ENCODE measurements at regions not wholly inside any gene's neighbourhood (a gene's known extent, or its start where the extent isn't known, plus 50 kb on each side); places are given as distances from the start of the nearest gene placed in this dataset.
A peak's percentile ranks its signal among the peaks of the same experiment; 100 is the strongest.
"Not testable (repeated sequence)": the region's sequence is repeated elsewhere in the genome, so short reads cannot be mapped to it uniquely, and the experiment has no call there.

- DNase-seq (ENCODE audit: low spot score) = not testable (repeated sequence)
Observed at GRCh38 chr1:218935408-218935807, 238.3 kb upstream of the LYPLAL1 start.

GRCh38 chr1:218938259-218938658 is 235.4 kb upstream of the LYPLAL1 start:
- DNase-seq (ENCODE audit: low spot score) = no peak

- no peak for DNase-seq (ENCODE audit: low spot score)
Observed at GRCh38 chr1:218939095-218939494, 234.6 kb upstream of the LYPLAL1 start.

- DNase-seq (ENCODE audit: low spot score) = no peak
Observed at GRCh38 chr1:218942431-218942830, 231.2 kb upstream of the LYPLAL1 start.

- DNase-seq (ENCODE audit: low spot score) = no peak
Observed at GRCh38 chr1:218943371-218943770, 230.3 kb upstream of the LYPLAL1 start.

GRCh38 chr1:218945050-218945449 is 228.6 kb upstream of the LYPLAL1 start:
- no peak for DNase-seq (ENCODE audit: low spot score)

- no peak for DNase-seq (ENCODE audit: low spot score)
Observed at GRCh38 chr1:218946147-218946546, 227.5 kb upstream of the LYPLAL1 start.

- DNase-seq (ENCODE audit: low spot score) = no peak
Observed at GRCh38 chr1:218948446-218948845, 225.2 kb upstream of the LYPLAL1 start.

GRCh38 chr1:218953386-218953785 is 220.3 kb upstream of the LYPLAL1 start:
- no peak for DNase-seq (ENCODE audit: low spot score)

- peak; percentile 71 for DNase-seq (ENCODE audit: low spot score)
Observed at GRCh38 chr1:218957971-218958370, 215.7 kb upstream of the LYPLAL1 start.

GRCh38 chr1:218959784-218960183 is 213.9 kb upstream of the LYPLAL1 start:
- DNase-seq (ENCODE audit: low spot score) = no peak

GRCh38 chr1:218964471-218965185 is 209.1 kb upstream of the LYPLAL1 start:
- no peak for DNase-seq (ENCODE audit: low spot score)

- no peak for DNase-seq (ENCODE audit: low spot score)
Observed at GRCh38 chr1:218965821-218966220, 207.9 kb upstream of the LYPLAL1 start.

GRCh38 chr1:218967254-218967653 is 206.4 kb upstream of the LYPLAL1 start:
- no peak for DNase-seq (ENCODE audit: low spot score)

GRCh38 chr1:218967836-218968235 is 205.8 kb upstream of the LYPLAL1 start:
- DNase-seq (ENCODE audit: low spot score) = no peak

GRCh38 chr1:218969006-218969405 is 204.7 kb upstream of the LYPLAL1 start:
- no peak for DNase-seq (ENCODE audit: low spot score)

GRCh38 chr1:218970397-218970990 is 203.2 kb upstream of the LYPLAL1 start:
- DNase-seq (ENCODE audit: low spot score) = peak; percentile 37

GRCh38 chr1:218971156-218971555 is 202.5 kb upstream of the LYPLAL1 start:
- DNase-seq (ENCODE audit: low spot score) = no peak

GRCh38 chr1:218980881-218981280 is 192.8 kb upstream of the LYPLAL1 start:
- no peak for DNase-seq (ENCODE audit: low spot score)

GRCh38 chr1:218982482-218982881 is 191.2 kb upstream of the LYPLAL1 start:
- DNase-seq (ENCODE audit: low spot score) = no peak

- no peak for DNase-seq (ENCODE audit: low spot score)
Observed at GRCh38 chr1:218983433-218983832, 190.2 kb upstream of the LYPLAL1 start.

- no peak for DNase-seq (ENCODE audit: low spot score)
Observed at GRCh38 chr1:218983848-218984247, 189.8 kb upstream of the LYPLAL1 start.

- no peak for DNase-seq (ENCODE audit: low spot score)
Observed at GRCh38 chr1:218985424-218985984, 188.2 kb upstream of the LYPLAL1 start.

- DNase-seq (ENCODE audit: low spot score) = no peak
Observed at GRCh38 chr1:218986816-218987215, 186.9 kb upstream of the LYPLAL1 start.
